ENCODE measurements at regions not wholly inside any gene's neighbourhood (a gene's known extent, or its start where the extent isn't known, plus 50 kb on each side); places are given as distances from the start of the nearest gene placed in this dataset.

DNA sequence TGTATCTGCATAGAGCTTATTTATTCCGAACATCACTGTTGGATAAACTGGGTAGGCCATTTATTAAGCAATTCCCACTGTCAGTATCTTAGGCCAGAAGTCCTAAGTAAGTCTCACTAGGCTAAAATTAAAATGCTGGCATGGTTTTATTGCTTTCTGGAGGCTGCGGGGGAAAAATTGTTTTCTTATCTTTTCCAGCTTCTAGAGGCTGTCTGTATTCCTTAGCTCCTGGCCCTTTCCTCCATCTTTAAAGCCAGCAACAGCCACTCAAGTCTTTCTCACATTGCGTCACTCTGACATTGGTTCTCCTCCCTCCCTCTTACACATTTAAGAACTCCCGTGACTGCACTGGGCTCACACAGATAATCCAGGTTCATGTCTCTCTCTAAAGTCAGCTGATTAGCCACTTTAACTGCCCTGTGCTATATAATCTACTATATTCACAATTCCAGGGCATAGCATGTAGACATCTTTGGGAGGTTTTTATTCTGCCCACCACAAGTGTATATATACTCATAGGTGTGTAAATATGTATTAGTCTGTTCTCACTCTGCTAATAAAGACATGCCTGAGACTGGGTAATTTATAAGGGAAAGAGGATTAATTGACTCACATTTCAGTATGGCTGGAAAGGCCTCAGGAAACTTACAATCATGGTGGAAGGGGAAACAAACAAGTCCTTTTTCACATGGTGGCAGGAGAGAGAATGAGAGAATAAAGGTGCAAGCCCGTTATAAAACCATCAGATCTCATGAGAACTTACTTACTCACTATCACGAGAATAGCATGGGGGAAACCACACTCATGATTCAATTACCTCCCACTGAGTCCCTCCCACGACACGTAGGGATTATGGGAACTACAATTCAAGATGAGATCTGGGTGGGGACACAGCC, 113.5 kb upstream of the SLC7A14 start:
- DNase-seq (peak; percentile 33 to 83 (median 61)), ATAC-seq (ENCODE audit: insufficient read depth, low FRiP score) (no peak)
- 76 to 90% methylated on average over 8 of the region's 8 CpGs for WGBS, 2 donors
- no peak overlapping the region for H3K9ac ChIP-seq (ENCODE audit: insufficient read depth in 1 of 2, low read length in 2 of 2)
- H3K4me3 ChIP-seq, result no peak overlapping the region
- no peaks in the 10 kb centered on the region for H3K9me3 ChIP-seq (ENCODE audit: control insufficient read depth in 4 of 4, insufficient read depth in 3 of 4, low read length in 3 of 4)
- peaks cover 0 to 28% (median 0%) of the 10 kb centered on the region in 5 donors for H3K4me1 ChIP-seq (ENCODE audit: control insufficient read depth in 5 of 5, insufficient read depth in 5 of 5, low read length in 5 of 5)
- H3K36me3 ChIP-seq (ENCODE audit: control insufficient read depth in 4 of 4, insufficient read depth in 4 of 4, low read length in 4 of 4), result no peaks in the 10 kb centered on the region
- TF ChIP-seq, protein P1, sequence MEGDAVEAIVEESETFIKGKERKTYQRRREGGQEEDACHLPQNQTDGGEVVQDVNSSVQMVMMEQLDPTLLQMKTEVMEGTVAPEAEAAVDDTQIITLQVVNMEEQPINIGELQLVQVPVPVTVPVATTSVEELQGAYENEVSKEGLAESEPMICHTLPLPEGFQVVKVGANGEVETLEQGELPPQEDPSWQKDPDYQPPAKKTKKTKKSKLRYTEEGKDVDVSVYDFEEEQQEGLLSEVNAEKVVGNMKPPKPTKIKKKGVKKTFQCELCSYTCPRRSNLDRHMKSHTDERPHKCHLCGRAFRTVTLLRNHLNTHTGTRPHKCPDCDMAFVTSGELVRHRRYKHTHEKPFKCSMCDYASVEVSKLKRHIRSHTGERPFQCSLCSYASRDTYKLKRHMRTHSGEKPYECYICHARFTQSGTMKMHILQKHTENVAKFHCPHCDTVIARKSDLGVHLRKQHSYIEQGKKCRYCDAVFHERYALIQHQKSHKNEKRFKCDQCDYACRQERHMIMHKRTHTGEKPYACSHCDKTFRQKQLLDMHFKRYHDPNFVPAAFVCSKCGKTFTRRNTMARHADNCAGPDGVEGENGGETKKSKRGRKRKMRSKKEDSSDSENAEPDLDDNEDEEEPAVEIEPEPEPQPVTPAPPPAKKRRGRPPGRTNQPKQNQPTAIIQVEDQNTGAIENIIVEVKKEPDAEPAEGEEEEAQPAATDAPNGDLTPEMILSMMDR (IDR thresholded peaks at IDR 0.05; ENCODE audit: control extremely low read depth, extremely low read depth), result no peak
- H3K27ac ChIP-seq (ENCODE audit: low read depth in 1 of 2, low read length in 1 of 2), result no peak overlapping the region
- H3K27me3 ChIP-seq (ENCODE audit: control insufficient read depth in 3 of 3, insufficient read depth in 3 of 3, low read length in 2 of 3), result no peaks in the 10 kb centered on the region

DNA sequence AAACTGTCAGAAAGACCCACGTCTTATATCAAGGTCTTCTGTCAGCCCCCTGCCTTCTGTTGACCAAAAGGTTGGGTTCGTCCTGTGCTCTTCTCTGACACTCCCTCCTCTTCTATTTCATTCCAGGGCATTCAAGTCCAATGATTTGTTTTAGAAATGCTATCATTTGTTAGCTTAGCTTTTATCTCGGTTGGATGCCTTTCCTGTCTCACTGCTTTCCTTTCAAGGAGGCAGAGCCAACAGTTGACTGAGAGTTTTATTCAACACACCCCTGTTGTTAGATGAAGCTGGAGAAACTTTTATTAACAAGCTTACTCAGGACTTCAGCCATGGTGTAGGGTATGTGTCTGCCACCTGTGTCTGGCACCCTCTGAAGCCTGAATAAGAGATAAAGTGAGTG, 112.0 kb upstream of the SLC7A14 start:
- H3K9ac ChIP-seq (ENCODE audit: insufficient read depth in 1 of 2, low read length in 2 of 2), result no peak overlapping the region
- no peaks in the 10 kb centered on the region for H3K27me3 ChIP-seq (ENCODE audit: control insufficient read depth in 3 of 3, insufficient read depth in 3 of 3, low read length in 2 of 3)
- no peaks in the 10 kb centered on the region for H3K9me3 ChIP-seq (ENCODE audit: control insufficient read depth in 4 of 4, insufficient read depth in 3 of 4, low read length in 3 of 4)
- DNase-seq, result no peak
- no peaks in the 10 kb centered on the region for H3K36me3 ChIP-seq (ENCODE audit: control insufficient read depth in 4 of 4, insufficient read depth in 4 of 4, low read length in 4 of 4)
- peaks cover 0 to 28% (median 0%) of the 10 kb centered on the region in 5 donors for H3K4me1 ChIP-seq (ENCODE audit: control insufficient read depth in 5 of 5, insufficient read depth in 5 of 5, low read length in 5 of 5)
- H3K27ac ChIP-seq (ENCODE audit: low read depth in 1 of 2, low read length in 1 of 2), result no peak overlapping the region
- no peak for ATAC-seq (ENCODE audit: insufficient read depth, low FRiP score)
- TF ChIP-seq, protein P1 (IDR thresholded peaks at IDR 0.05; ENCODE audit: control extremely low read depth, extremely low read depth), result no peak
- 46 to 58% methylated on average over 3 of the region's 3 CpGs for WGBS, 2 donors
- no peak overlapping the region for H3K4me3 ChIP-seq

DNA sequence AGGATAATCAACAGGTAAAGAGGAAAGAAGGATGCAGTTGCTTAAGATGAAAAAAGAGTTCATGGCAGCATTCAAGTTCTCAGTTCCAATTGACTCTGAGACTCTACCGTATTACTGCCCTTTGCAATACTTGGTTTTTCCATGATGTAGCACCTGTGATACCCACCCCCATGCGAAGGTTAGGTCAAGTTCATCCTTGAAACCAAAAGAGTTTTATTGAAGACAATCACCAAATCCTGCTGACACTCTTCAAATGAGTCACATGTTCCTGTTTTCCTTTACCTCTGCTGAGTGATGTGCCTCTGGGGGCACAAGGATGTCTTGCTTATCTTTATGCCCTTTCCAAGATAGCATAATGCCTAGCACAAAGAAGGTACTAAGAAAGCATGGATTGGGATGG, 111.3 kb upstream of the SLC7A14 start:
- Histone ChIP-seq H3K9ac (ENCODE audit: insufficient read depth in 1 of 2, low read length in 2 of 2) (no peak overlapping the region), H3K27me3 (ENCODE audit: control insufficient read depth in 3 of 3, insufficient read depth in 3 of 3, low read length in 2 of 3) (no peaks in the 10 kb centered on the region), H3K36me3 (ENCODE audit: control insufficient read depth in 4 of 4, insufficient read depth in 4 of 4, low read length in 4 of 4) (no peaks in the 10 kb centered on the region), H3K27ac (ENCODE audit: low read depth in 1 of 2, low read length in 1 of 2) (no peak overlapping the region), H3K4me3 (no peak overlapping the region), H3K9me3 (ENCODE audit: control insufficient read depth in 4 of 4, insufficient read depth in 3 of 4, low read length in 3 of 4) (no peaks in the 10 kb centered on the region), H3K4me1 (ENCODE audit: control insufficient read depth in 5 of 5, insufficient read depth in 5 of 5, low read length in 5 of 5) (peaks cover 0 to 28% (median 0%) of the 10 kb centered on the region in 5 donors)
- DNase-seq, result no peak
- ATAC-seq (ENCODE audit: insufficient read depth, low FRiP score), result no peak
- 90 to 92% methylated on average over 2 of the region's 2 CpGs for WGBS, 2 donors
- TF ChIP-seq, protein P1 (IDR thresholded peaks at IDR 0.05; ENCODE audit: control extremely low read depth, extremely low read depth), result no peak
